ENCODE measurements at regions not wholly inside any gene's neighbourhood (a gene's known extent, or its start where the extent isn't known, plus 50 kb on each side); places are given as distances from the start of the nearest gene placed in this dataset.
"Not testable (repeated sequence)": the region's sequence is repeated elsewhere in the genome, so short reads cannot be mapped to it uniquely, and the experiment has no call there.

DNA sequence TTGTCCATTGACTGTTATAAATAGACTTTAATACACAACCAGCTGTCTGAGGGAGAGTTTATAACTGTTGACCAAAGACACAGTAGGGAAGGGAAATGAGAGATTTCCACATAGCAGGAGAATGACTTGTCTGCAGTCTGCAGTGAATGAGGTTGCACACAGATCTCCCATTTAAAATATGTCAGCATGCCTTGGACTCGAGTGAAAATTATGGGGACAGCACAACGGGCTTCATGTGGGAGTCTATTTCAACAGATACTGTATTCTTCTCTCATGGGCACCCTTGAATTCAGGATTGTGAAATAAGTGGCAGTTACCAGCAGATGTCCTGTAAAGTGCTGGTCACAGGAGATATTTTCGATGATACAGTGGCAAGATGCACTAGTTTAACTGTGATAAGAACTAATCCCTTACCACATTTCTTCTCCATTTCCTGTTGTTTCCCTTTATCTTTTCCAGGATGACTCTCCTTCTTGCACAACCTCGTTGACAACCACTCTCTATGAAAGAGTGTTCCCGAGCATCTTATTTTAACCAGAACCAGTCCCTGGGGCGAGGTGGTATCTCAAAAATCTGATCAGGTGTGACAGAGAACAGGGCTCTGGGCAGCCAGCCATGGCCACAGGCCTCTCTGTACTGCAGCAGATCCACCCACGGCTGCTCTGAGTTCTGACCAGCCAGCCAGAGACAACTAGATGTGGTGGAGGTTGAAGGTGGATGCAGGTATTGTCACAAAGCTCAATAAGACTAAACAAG lies 51.5 kb upstream of the MAP3K1 start:
- DNase-seq (ENCODE audit: low read depth, low spot score), result no peak

DNA sequence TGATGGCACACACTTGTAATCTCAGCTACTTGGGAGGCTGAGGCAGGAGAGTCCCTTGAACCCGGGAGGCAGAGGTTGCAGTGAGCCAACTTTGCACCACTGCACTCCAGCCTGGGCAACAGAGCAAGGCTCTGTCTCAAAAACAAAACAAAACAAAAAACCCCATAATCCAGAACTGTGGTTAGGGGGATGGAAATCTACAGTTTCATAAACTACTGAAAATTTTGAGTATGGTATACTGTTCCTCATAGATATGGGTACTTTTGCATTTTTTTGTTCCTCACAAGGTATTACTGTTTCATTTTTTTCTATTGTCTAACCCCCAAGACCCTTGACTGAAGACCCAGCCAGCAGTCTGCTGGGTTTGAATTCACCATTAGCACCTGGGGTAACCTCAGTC lies 52.2 kb upstream of the MAP3K1 start:
- DNase-seq (ENCODE audit: low read depth, low spot score), result no peak

DNA sequence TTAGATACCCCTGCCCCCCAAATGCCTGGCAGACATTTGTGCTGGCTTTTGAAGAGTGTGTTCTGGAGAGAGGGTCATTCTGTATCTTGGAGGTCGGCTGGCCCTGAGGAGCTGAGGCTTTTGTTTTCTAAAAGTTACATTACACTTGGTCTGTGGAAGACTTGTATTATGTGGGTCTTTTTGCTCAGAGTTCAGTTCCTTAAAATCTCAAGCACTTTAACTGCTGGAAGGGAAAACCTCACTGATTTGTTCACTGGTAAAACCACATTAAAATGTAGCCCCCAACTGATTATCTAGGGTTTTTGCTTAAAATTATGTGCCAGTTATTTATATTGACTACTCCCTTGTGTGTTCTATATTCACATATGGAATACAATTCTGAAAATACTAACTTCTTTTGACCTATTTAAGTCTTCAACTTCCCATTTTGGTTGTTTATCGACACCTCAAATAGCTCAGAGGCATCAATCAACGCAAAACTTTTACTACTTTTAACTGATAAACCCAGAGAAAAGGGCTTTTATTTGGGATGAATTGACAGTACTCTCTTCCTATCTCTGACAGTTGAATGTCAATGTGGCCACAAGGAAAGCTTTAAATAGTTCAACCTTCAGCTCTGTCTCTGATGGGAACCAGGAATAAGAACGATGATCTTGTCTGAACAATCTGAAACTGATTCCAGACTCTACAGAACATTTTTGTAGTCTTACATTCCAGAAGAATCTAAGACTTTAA lies 54.0 kb upstream of the MAP3K1 start:
- no peak for DNase-seq (ENCODE audit: low read depth, low spot score)

DNA sequence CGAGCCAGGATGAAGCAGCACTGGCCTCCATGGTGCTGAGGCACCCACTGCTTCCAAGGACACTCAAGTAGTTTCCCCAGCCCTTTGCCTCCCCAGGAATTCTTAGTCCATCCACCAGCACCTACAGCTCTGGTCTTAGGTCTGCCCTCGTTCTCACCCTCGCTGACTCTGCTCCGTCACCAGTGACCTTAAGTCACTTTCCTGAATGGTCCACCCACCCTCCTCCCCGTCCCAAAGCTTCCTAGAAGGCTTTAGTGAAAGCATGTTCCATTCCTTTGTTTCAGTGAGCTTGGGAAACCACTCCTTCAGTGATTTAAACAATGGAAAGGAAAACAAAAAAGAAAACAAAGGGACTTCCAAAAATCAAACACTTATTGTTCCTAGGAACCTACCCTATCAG lies 54.6 kb upstream of the MAP3K1 start:
- no peak for DNase-seq (ENCODE audit: low read depth, low spot score)

DNA sequence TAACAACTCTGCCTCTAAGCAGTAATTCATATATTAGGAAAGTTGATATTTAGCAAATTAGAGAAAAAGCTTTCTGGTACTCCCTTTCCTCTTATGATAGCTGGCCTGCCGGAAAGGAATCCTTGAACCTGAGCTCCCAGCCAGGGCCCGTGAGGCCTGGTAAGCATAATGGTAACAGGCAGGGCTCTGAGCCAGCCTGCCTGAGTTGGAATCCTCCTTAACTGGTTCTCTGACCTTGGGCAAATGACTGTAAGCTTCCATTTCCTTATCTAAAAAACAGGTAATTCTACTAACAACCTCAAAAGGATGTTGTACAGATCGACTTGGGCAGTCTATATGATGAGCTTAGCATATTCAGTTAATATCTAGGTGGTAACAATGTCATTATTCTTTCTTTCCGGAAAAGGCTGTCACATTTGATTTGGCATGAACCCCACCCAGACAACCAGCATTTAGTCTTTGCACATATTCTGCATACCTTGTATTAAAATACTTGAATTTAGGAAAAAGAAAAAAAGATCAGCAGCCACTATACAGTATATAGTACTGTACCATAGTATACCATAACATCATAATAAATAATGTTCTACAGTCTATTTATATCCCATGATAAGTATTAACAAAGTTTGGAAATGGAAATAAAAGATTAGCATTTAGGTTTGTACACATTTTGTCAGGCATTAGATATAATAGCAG lies 55.7 kb upstream of the MAP3K1 start:
- no peak for DNase-seq (ENCODE audit: low read depth, low spot score)

DNA sequence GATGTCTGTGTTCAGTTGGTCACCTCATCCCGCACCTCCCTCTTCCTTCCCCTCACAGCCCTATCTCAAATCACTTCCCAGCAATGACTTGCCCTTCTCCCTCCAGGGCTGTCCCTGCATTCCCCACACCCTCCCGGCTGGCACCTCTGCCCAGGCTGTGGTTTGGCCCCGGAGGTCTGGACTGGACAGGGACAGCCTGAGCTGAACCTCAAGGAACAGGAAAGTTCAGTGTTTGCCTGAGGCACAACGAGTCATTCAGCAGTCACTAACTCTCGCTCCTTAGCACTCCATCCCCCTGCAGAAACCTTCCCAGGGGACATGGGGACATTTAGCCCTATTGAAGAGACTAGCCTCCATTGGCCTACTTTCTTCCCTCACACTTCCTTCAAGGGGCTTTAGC lies 58.3 kb upstream of the MAP3K1 start:
- no peak for DNase-seq (ENCODE audit: low read depth, low spot score)

DNA sequence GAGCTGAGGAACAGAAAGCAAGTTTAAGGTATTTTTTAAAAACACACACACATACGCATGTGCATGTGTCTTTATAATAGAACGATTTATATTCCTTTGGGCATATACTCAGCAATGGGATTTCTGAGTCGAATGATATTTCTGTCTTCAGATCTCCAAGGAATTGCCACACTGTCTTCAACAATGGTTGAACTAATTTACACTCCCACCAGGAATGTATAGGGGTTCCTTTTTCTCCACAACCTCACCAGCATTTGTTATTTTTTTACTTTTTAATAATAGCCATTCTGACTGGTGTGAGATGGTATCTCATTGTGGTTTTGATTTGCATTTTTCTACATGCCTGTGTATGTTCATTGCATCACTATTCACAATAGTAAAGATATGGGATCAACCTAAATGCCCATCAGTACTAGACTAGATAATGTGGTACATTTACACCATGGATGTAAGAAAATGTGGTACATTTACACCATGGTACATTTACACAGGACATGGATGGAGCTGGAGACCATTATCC lies 60.3 kb upstream of the MAP3K1 start:
- no peak for DNase-seq (ENCODE audit: low read depth, low spot score)

DNA sequence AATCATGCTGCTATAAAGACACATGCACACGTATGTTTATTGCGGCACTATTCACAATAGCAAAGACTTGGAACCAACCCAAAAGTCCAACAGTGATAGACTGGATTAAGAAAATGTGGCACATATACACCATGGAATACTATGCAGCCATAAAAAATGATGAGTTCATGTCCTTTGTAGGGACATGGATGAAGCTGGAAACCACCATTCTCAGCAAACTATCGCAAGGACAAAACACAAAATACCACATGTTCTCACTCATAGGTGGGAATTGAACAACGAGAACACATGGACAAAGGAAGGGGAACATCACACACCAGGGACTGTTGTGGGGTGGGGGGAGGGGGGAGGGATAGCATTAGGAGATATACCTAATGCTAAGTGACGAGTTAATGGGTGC lies 61.8 kb upstream of the MAP3K1 start:
- not testable (repeated sequence) for DNase-seq (ENCODE audit: low read depth, low spot score)

DNA sequence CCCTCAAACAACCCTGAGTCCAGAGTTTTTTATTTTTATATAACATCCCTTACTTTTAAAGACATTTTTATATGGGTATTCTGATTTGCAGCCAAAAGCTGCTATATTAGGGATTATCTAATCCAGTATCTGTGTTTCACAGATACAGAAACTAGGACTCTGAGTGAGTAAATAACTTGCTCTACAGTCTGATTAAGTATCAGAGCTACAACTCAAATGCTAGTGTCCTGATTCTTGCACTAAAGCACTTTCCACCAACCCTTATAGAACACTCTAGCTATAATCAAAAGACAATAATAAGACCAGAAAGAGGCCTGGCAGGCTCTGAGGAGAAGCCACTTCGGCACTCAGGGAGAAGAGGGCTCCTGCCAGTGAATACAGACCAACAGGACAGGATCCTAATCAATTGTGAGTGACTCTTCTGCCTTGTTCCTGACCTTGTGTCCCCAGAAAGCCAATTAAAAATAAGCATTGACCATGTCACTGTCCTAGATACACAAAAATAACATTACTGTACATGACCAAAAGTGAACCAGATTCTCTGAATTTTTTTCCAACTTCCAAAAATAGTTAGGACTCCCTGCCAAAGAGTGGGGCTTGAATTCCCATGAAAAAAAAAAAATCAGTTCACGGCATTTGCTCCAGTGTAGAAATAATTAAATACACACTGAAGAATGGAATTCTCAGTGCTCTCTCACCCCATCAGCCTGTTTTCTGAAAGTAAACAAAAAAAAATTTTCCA lies 63.6 kb upstream of the MAP3K1 start:
- no peak for DNase-seq (ENCODE audit: low read depth, low spot score)

DNA sequence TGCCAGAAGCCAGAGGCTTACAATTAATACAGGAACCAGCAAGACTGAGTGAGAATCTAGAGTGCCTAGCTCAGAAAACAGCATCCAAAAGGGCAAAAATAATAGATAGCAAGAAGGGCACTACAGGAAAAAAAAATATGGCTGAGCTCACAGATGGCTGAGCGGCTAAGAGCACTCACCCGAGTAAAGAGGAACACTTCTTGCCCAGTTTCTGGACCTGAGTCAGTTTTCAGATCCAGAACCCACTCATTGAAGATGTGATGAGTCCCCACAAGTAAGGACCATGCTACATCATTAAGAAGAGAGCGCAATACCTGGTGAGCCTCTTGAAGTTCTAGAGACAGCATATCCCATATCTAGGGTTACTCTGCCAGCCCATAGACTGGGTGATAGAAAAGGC lies 65.5 kb upstream of the MAP3K1 start:
- DNase-seq (ENCODE audit: low read depth, low spot score), result no peak

DNA sequence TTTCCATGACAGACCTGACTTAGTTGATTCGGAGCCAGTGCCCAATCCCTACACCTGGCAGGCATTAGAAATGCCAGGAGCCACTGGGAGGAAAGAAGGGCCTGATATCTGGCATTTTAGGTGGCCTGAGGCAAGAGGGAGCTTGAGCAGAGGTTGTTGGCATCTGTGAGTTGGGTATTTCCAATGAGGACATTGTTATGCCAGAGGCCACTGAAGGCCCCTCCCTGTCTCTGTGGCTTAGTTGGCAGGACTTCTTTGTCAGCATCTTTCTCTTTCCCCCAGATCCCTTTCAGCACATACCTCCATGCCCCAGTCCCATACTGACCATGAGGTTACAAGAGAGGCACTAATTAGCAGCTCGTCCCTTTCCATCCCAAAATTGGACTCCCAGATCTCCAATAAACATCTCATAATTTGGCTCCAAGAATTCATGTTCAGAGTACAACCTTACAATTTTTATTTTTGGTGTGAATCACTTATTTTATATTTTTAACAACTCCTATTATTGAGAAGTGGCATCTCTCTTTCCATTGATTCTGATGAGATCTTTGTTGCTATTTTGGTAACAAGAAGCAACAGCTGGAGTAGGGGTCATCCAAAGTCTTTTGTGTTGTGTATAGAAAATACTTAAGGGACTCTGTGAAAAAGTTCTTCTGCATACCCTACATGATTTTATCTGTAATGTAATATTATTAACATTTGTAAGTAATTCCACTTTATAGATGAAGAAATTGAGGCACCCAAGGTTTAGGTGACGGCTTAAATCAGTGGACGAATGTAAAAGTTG lies 68.6 kb upstream of the MAP3K1 start:
- no peak for DNase-seq (ENCODE audit: low read depth, low spot score)

DNA sequence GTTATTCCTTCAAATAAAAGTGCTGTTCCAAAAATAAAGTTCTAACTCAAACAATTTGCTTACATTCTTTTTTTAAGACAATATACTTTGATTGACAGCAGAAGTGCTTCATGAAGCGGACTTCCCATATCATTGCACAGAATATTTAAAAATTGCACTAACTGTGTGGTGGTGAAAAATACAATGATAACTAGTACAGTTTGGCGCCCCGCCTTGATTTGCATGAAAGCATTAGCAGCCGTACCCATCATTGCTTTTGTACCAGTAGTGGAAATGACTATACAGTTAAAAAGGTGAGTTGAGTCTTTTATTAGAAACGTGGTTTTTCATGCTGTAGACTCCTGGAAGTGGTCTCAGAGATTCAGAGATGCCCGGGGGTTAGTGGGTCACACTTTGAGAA lies 69.5 kb upstream of the MAP3K1 start:
- no peak for DNase-seq (ENCODE audit: low read depth, low spot score)

DNA sequence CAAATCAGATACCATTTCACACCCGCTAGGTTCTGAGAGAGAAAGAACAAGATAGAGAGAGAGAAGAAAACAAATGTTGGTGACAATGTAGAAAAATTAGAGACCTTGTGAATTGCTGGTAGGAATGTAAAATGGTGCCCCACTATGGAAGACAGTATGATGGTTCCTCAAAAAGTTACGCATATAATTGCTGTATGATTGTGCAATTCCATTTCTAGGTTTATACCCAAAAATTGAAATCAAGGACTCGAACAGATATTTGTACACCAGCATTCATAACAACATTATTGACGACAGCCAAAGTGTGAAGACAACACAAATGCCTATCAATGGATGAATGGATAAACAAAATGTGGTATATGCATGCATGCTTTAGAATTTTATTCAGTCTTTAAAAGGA lies 74.5 kb upstream of the MAP3K1 start:
- DNase-seq (ENCODE audit: low read depth, low spot score), result no peak

DNA sequence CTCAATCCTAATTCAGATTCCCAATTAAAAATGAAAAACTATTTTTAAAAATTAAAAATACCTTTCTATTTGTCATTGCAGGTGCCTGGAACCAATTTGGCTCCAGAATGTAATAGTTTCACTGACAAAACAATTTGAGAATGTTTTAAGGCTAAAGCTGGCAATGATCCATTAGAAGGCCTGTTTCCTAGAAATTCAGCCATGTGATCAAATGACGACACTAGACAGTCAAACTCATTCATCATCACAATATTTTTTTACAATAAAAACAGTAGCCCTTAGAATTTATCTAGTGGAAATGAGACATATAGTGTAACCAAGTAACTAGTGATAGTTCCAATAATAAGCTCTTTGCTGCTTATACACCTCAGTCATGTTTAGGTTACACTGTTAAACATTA lies 75.4 kb upstream of the MAP3K1 start:
- DNase-seq (ENCODE audit: low read depth, low spot score), result no peak

DNA sequence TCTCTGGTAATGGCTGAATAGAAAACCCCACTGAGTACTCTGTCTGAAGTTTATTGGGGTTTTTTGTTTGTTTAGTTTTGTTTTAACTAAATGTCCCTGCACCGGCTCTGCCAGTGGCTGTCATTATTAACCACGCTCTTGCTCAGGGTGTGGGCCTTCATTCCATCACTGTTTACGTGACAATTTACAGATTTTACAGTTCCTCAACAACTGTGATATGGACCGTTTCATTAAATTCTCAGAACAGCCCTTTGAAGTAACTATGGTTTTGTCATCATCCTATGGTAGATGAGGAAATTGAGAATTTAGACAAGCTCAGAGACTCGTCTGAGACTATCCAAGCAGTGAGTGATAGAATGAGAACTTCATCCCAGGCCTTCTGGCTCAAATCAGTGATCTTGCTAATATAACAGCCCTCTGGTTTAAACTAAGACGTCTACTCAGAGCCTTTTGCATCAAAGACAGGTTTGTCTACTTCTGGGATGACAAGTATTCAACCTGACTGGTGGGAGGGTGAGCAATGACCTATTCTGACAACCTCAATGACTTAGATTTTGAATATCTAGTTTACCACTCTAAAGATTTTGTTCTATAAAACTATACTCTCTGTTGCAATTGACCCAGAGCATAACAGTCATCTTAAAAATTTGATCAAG lies 77.3 kb upstream of the MAP3K1 start:
- no peak for DNase-seq (ENCODE audit: low read depth, low spot score)

DNA sequence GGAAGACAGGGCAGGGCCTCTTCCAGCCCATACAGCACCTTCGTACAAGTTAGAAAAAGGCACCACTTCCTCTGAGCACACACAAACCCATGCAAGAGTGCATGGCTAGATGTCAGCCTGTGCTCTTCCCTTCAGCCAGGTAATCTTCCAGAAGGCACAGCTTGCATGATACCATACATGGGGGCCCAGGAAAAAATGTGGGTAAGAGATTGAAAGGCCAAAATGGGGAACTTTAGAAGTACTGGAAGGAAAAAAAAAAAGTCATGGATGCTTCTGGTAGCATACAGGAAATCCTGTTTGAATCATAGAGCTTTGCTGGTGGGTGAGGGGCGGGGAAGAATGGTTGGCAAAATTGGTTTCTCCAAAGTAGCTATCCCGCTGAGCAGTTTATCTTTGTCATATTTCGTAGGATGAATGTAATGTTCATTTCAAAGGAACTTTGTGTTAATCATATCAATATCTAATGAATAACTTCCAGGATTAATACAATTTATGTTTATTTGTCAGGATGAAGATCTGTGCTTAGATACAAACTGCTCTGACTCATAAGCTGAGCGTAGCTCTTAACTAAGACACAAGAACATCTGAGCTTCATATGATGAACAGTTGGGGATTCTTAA lies 78.2 kb upstream of the MAP3K1 start:
- no peak for DNase-seq (ENCODE audit: low read depth, low spot score)

DNA sequence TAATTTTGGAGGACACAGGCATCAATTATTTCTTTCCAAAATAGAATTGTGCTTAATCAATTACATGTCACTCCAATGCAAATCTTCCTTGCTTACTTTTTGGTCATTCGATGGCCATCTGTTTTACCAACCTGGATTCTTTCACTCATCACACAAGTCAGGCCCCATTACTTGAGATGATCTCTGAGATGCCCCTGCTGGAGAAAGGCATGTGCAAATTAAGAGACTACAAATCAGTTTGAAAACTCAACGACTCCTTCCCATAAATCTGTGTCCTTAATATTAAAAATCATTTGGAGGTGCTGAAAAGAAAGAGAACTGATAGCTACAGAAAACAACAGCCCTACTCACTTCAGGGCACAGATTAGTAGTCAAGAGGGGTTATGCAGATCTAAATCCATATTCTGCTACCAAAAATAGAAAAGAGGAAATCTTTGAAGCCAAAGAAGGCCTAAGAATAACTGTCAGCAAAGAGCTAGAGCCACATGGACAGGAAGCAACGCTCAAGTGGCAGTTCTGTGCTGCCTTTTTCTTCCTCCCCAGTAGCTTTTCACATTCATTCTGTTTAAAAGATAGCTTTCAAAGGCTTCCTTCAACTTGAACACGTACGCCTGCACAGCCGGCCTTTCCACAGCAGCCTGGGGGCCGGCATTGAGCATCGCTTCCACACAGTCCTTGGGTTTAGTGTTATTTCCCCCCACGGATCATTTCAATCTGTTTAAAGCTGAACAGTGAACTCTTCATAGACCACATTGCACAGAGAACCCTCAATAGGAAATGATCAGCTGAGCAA lies 79.3 kb upstream of the MAP3K1 start:
- no peak for DNase-seq (ENCODE audit: low read depth, low spot score)

DNA sequence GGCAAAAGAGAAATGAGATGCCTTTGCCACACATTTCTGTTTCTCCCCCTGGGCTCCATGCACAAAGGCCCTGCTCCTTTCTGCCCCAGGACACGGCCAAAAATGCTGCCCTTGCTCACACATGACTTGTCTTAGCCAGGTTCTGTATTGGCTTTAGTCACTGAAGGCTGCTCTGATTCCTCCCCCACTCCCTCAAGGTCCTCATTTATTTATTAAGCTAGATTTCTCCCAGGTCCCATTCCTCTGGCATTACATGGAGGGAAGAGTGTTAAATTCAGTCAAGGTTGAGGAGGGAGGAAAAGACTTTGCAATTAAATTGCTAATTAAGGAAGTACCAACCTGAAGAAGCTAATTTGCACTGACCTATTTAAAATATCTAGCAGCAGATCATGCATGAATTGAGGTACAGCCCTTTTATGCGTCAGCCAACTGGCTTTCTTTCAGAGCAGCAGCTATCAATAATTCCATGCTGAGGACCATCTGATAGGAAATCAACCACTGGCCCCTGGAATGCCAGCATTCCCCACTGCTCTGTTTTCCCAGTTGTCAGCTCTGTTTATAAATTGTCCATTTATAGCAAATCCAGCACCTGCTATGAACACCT lies 81.2 kb upstream of the MAP3K1 start:
- DNase-seq (ENCODE audit: low read depth, low spot score), result no peak

DNA sequence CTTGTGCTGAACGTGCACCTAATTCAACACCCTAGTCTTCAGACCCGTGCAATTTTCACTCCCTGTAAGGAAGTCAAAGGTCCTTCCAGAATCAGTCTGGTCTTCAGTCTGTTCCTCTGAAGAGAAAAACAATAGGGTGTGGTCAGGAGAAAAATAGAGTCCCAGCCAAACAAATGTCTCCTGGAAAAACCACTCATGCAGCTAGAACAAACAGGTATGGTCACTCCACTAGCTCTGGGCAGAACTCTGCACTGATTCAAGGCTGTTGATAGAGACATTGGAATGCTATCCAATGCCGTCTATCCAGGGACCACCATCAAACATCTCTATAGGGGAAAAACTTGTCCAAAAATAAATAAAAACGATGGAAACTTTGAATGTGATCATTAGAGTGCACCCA lies 81.8 kb upstream of the MAP3K1 start:
- no peak for DNase-seq (ENCODE audit: low read depth, low spot score)
